ENCODE measurements at regions not wholly inside any gene's neighbourhood (a gene's known extent, or its start where the extent isn't known, plus 50 kb on each side); places are given as distances from the start of the nearest gene placed in this dataset.

DNA sequence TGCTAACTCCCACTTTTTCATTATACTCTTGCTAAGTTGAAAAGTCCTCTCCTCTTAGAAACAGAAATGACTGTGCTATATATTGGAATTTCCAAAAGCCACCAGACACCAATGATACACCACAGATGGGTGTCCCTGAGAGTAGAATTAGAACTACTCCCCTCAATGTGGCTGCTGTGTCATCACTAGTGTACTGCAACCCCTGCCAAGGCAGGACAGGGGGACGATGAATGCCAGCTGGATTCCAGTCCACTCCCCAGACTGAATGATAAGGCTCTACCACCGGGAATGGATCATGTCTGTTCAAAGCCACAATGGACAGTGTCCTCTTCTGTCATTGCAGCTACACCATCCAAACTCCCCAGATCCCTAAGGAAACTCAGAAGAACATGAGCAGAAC is 69.7 kb upstream of the EDNRB start:
- Histone ChIP-seq H3K36me3 (replicated peaks in 1 of 2; ENCODE audit: control extremely low read depth in 1 of 2, control insufficient read depth in 1 of 2, extremely low read depth in 1 of 2, insufficient read depth in 2 of 2, low read length in 1 of 2) (no peaks in the 10 kb centered on the region), H3K4me3 (ENCODE audit: control extremely low read depth in 1 of 5, extremely low read depth in 1 of 5, insufficient read depth in 1 of 5, low read depth in 2 of 5, low read length in 4 of 5) (no peak overlapping the region), H3K9me3 (ENCODE audit: control extremely low read depth in 1 of 3, control insufficient read depth in 2 of 3, insufficient read depth in 1 of 3, low read length in 2 of 3) (no peaks in the 10 kb centered on the region), H3K27ac (ENCODE audit: low read length in 2 of 2) (no peak overlapping the region), H3K9ac (ENCODE audit: low read length) (no peak overlapping the region), H4K20me1 (ENCODE audit: control insufficient read depth, insufficient read depth, low read length, poor library complexity, severe bottlenecking) (no peaks in the 10 kb centered on the region), H2AFZ (ENCODE audit: insufficient read depth, low read depth, low read length, poor library complexity, severe bottlenecking) (no peak overlapping the region), H3K4me1 (ENCODE audit: control insufficient read depth in 2 of 2, insufficient read depth in 2 of 2, low read length in 2 of 2) (no peaks in the 10 kb centered on the region), H3K4me2 (replicated peaks; ENCODE audit: low read depth, low read length, poor library complexity, severe bottlenecking) (no peak overlapping the region), H3K27me3 (replicated peaks in 1 of 4; ENCODE audit: control extremely low read depth in 1 of 4, control insufficient read depth in 3 of 4, insufficient read depth in 4 of 4, low read length in 3 of 4) (peaks cover 0 to 4% (median 0%) of the 10 kb centered on the region in 4 experiments), H3K79me2 (ENCODE audit: control insufficient read depth, insufficient read depth, low read length) (no peaks in the 10 kb centered on the region)
- intact Hi-C loops (cut with micrococcal nuclease): no loop called here
- H3K27ac Mint-ChIP-seq: no peak overlapping the region
- H3K4me1 Mint-ChIP-seq: no peaks in the 10 kb centered on the region
- no peak for TF ChIP-seq EZH2 (IDR thresholded peaks at IDR 0.05; ENCODE audit: borderline replicate concordance, insufficient read depth, low read depth, low read length, poor library complexity, severe bottlenecking)
- TF ChIP-seq, protein P1, sequence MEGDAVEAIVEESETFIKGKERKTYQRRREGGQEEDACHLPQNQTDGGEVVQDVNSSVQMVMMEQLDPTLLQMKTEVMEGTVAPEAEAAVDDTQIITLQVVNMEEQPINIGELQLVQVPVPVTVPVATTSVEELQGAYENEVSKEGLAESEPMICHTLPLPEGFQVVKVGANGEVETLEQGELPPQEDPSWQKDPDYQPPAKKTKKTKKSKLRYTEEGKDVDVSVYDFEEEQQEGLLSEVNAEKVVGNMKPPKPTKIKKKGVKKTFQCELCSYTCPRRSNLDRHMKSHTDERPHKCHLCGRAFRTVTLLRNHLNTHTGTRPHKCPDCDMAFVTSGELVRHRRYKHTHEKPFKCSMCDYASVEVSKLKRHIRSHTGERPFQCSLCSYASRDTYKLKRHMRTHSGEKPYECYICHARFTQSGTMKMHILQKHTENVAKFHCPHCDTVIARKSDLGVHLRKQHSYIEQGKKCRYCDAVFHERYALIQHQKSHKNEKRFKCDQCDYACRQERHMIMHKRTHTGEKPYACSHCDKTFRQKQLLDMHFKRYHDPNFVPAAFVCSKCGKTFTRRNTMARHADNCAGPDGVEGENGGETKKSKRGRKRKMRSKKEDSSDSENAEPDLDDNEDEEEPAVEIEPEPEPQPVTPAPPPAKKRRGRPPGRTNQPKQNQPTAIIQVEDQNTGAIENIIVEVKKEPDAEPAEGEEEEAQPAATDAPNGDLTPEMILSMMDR (IDR thresholded peaks at IDR 0.05): no peak
- no peaks in the 10 kb centered on the region for H3K9me3 Mint-ChIP-seq (ENCODE audit: insufficient read depth)
- ChIA-PET POLR2A (no interaction called here), CTCF (no interaction called here)
- DNase-seq: no peak
- H3K4me3 Mint-ChIP-seq: no peak overlapping the region
- whole genome bisulfite sequencing (ENCODE audit: insufficient coverage): 96% methylated on average over 2 of the region's 2 CpGs
- H3K27me3 Mint-ChIP-seq: peaks cover 8% of the 10 kb centered on the region
- ATAC-seq (ENCODE audit: low read depth): no peak

DNA sequence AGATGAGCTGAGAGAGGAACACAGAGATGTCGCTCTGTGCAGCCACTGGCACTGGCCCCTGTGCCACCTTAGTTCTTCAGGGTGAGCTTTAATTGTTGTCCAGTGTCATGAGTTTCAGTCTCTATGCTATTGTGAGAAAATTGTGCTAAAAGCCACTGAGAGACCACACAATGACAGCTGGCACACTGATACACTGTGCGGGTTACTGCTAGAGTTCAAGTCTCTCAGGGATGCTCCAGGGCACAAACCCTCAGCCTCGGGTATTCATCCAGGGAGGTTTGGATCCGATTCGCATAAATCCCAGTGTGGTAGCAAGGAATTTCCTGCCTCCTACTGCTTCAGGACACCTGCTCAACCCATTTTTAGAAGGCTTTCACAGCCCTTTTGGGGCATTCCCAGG is 68.1 kb upstream of the EDNRB start:
- H3K9ac ChIP-seq (ENCODE audit: low read length): no peak overlapping the region
- H3K4me1 Mint-ChIP-seq: no peaks in the 10 kb centered on the region
- no peaks in the 10 kb centered on the region for H3K4me1 ChIP-seq (ENCODE audit: control insufficient read depth in 2 of 2, insufficient read depth in 2 of 2, low read length in 2 of 2)
- DNase-seq: no peak
- peaks cover 8% of the 10 kb centered on the region for H3K27me3 Mint-ChIP-seq
- H2AFZ ChIP-seq (ENCODE audit: insufficient read depth, low read depth, low read length, poor library complexity, severe bottlenecking): no peak overlapping the region
- no peak overlapping the region for H3K27ac Mint-ChIP-seq
- ChIA-PET CTCF (no interaction called here), POLR2A (no interaction called here)
- TF ChIP-seq, protein P1 (IDR thresholded peaks at IDR 0.05): no peak
- TF ChIP-seq EZH2 (IDR thresholded peaks at IDR 0.05; ENCODE audit: borderline replicate concordance, insufficient read depth, low read depth, low read length, poor library complexity, severe bottlenecking): no peak
- no peak for ATAC-seq (ENCODE audit: low read depth)
- intact Hi-C loops (cut with micrococcal nuclease): no loop called here
- H3K27ac ChIP-seq (ENCODE audit: low read length in 2 of 2): no peak overlapping the region
- H3K79me2 ChIP-seq (ENCODE audit: control insufficient read depth, insufficient read depth, low read length): no peaks in the 10 kb centered on the region
- no peaks in the 10 kb centered on the region for H3K36me3 ChIP-seq (replicated peaks in 1 of 2; ENCODE audit: control extremely low read depth in 1 of 2, control insufficient read depth in 1 of 2, extremely low read depth in 1 of 2, insufficient read depth in 2 of 2, low read length in 1 of 2)
- peaks cover 0 to 4% (median 0%) of the 10 kb centered on the region in 4 experiments for H3K27me3 ChIP-seq (replicated peaks in 1 of 4; ENCODE audit: control extremely low read depth in 1 of 4, control insufficient read depth in 3 of 4, insufficient read depth in 4 of 4, low read length in 3 of 4)
- no peaks in the 10 kb centered on the region for H3K9me3 ChIP-seq (ENCODE audit: control extremely low read depth in 1 of 3, control insufficient read depth in 2 of 3, insufficient read depth in 1 of 3, low read length in 2 of 3)
- H3K4me3 ChIP-seq (ENCODE audit: control extremely low read depth in 1 of 5, extremely low read depth in 1 of 5, insufficient read depth in 1 of 5, low read depth in 2 of 5, low read length in 4 of 5): no peak overlapping the region
- H3K4me3 Mint-ChIP-seq: no peak overlapping the region
- H4K20me1 ChIP-seq (ENCODE audit: control insufficient read depth, insufficient read depth, low read length, poor library complexity, severe bottlenecking): no peaks in the 10 kb centered on the region
- H3K9me3 Mint-ChIP-seq (ENCODE audit: insufficient read depth): no peaks in the 10 kb centered on the region
- WGBS (ENCODE audit: insufficient coverage): 96% methylated on average over 4 of the region's 5 CpGs
- no peak overlapping the region for H3K4me2 ChIP-seq (replicated peaks; ENCODE audit: low read depth, low read length, poor library complexity, severe bottlenecking)

Measured in B cell (primary cell).